GM23338 (cell line): ENCODE measurements at regions not wholly inside any gene's neighbourhood (a gene's known extent, or its start where the extent isn't known, plus 50 kb on each side); places are given as distances from the start of the nearest gene placed in this dataset.

Experiments
- ATAC-seq: fragments of 200-7000 bp; cut with Tn5 transposase; 3 replicates; pipeline ENCODE4 v1.9.1; 2020
- DNase-seq: peaks from one replicate; pipeline ENCODE4 v3.0.0-alpha.2; 2015; ENCODE audit warnings: low spot score
- H2AFZ ChIP-seq: fragments of 200-600 bp; sonication (generic); 2 replicates; pipeline ENCODE4 v1.8.0; 2016; ENCODE audit warnings: antibody characterized with exemption, mild to moderate bottlenecking, moderate library complexity
- H3F3A ChIP-seq: fragments of 200-600 bp; sonication (generic); replicated peaks from 2 replicates; pipeline ENCODE4 v1.8.0; 2017; ENCODE audit warnings: antibody characterized with exemption, mixed run types, low read depth
- H3K27ac ChIP-seq: fragments of 200-600 bp; sonication (generic); 2 replicates; pipeline ENCODE4 v1.6.1; 2016; ENCODE audit warnings: low read depth
- H3K27me3 ChIP-seq: fragments of 200-600 bp; sonication (generic); 2 replicates; pipeline ENCODE4 v1.8.0; 2016; ENCODE audit warnings: mild to moderate bottlenecking, mixed run types, moderate library complexity; ENCODE audit not compliant: insufficient read depth
- H3K36me3 ChIP-seq: fragments of 200-600 bp; sonication (generic); 2 replicates; pipeline ENCODE4 v1.8.0; 2016; ENCODE audit warnings: mild to moderate bottlenecking; ENCODE audit not compliant: insufficient read depth
- H3K4me1 ChIP-seq: fragments of 200-600 bp; sonication (generic); 2 replicates; pipeline ENCODE4 v1.8.0; 2016; ENCODE audit warnings: mild to moderate bottlenecking, moderate library complexity; ENCODE audit not compliant: insufficient read depth
- H3K4me2 ChIP-seq: fragments of 200-600 bp; sonication (generic); 2 replicates; pipeline ENCODE4 v1.7.1; 2017; ENCODE audit warnings: mixed run types
- H3K4me3 ChIP-seq: fragments of 200-600 bp; sonication (generic); 2 replicates; pipeline ENCODE4 v1.6.1; 2016; ENCODE audit warnings: mixed run types
- H3K79me2 ChIP-seq: fragments of 200-600 bp; sonication (generic); replicated peaks from 2 replicates; pipeline ENCODE4 v1.8.0; 2017; ENCODE audit warnings: mild to moderate bottlenecking; ENCODE audit not compliant: insufficient read depth
- H3K9me2 ChIP-seq: fragments of 200-600 bp; sonication (generic); 2 replicates; pipeline ENCODE4 v1.8.0; 2017; ENCODE audit not compliant: insufficient read depth
- H4K20me1 ChIP-seq: fragments of 200-600 bp; sonication (generic); replicated peaks from 2 replicates; pipeline ENCODE4 v1.8.0; 2017; ENCODE audit warnings: mild to moderate bottlenecking; ENCODE audit not compliant: insufficient read depth
- H3K27ac Mint-ChIP-seq: 2 replicates; pipeline ENCODE4 v1.8.0; 2020; ENCODE audit warnings: inconsistent platforms, mild to moderate bottlenecking, moderate library complexity, mixed read lengths
- H3K27me3 Mint-ChIP-seq: 3 replicates; pipeline ENCODE4 v1.8.0; 2022; ENCODE audit warnings: low read depth, mild to moderate bottlenecking, moderate library complexity, mixed read lengths, inconsistent platforms; ENCODE audit not compliant: insufficient read depth, poor library complexity
- H3K36me3 Mint-ChIP-seq: 3 replicates; pipeline ENCODE4 v1.8.0; 2021; ENCODE audit warnings: low read depth, mild to moderate bottlenecking, inconsistent platforms, moderate library complexity, mixed read lengths
- H3K4me1 Mint-ChIP-seq: 3 replicates; pipeline ENCODE4 v1.8.0; 2020; ENCODE audit warnings: mild to moderate bottlenecking, inconsistent platforms, mixed read lengths
- H3K4me3 Mint-ChIP-seq: 3 replicates; pipeline ENCODE4 v1.8.0; 2021; ENCODE audit warnings: moderate library complexity, mild to moderate bottlenecking, inconsistent platforms, mixed read lengths
- H3K9me3 Mint-ChIP-seq: 3 replicates; pipeline ENCODE4 v1.8.0; 2020; ENCODE audit warnings: moderate library complexity, mild to moderate bottlenecking, inconsistent platforms, mixed read lengths
- CREB1 ChIP-seq: fragments of 250-450 bp; sonication (Bioruptor Pico); IDR thresholded peaks from 2 replicates; pipeline ENCODE4 v1.5.0; 2020; ENCODE audit warnings: low read depth, mild to moderate bottlenecking, moderate library complexity
- CTCF ChIP-seq, 2 experiments: fragments of 200-600 bp in 1 of 2; sonication (generic) in 1 of 2; conservative IDR thresholded peaks; 2 replicates each; pipeline versions ENCODE4 v1.5.1 to v1.6.1; 2016 to 2017; ENCODE audit warnings: antibody characterized with exemption in 2 of 2, low read depth in 2 of 2, mild to moderate bottlenecking in 2 of 2, moderate library complexity in 1 of 2
- EZH2 ChIP-seq: fragments of 200-600 bp; sonication (generic); IDR thresholded peaks from one replicate; pipeline ENCODE4 v1.8.0; 2017; ENCODE audit warnings: antibody characterized with exemption, mild to moderate bottlenecking, low read depth; ENCODE audit not compliant: unreplicated experiment
- EZH2phosphoT487 ChIP-seq: fragments of 200-600 bp; sonication (generic); IDR thresholded peaks from one replicate; pipeline ENCODE4 v1.8.1; 2018; ENCODE audit warnings: antibody characterized with exemption; ENCODE audit not compliant: unreplicated experiment
- JUNB ChIP-seq: IDR thresholded peaks from one replicate; pipeline ENCODE4 v1.6.1; 2016; ENCODE audit warnings: antibody characterized with exemption; ENCODE audit not compliant: unreplicated experiment
- NANOG ChIP-seq: IDR thresholded peaks from 2 replicates; pipeline ENCODE4 v1.6.1; 2016; ENCODE audit warnings: antibody characterized with exemption, borderline replicate concordance
- POLR2AphosphoS5 ChIP-seq: IDR thresholded peaks from 2 replicates; pipeline ENCODE4 v1.6.1; 2016; ENCODE audit warnings: antibody characterized with exemption, low read depth
- REST ChIP-seq: IDR thresholded peaks from one replicate; pipeline ENCODE4 v1.6.1; 2018; ENCODE audit warnings: antibody characterized with exemption; ENCODE audit not compliant: unreplicated experiment
- STAT1 ChIP-seq: IDR thresholded peaks from one replicate; pipeline ENCODE4 v1.6.1; 2016; ENCODE audit warnings: antibody characterized with exemption; ENCODE audit not compliant: unreplicated experiment
- ZNF114 ChIP-seq: fragments of 250-450 bp; sonication (Bioruptor Pico); IDR thresholded peaks from 2 replicates; pipeline ENCODE4 v1.5.0; 2020; ENCODE audit warnings: mild to moderate bottlenecking, moderate library complexity
- ZNF331 ChIP-seq: fragments of 250-450 bp; sonication (Bioruptor Pico); IDR thresholded peaks from 2 replicates; pipeline ENCODE4 v1.5.0; 2020; ENCODE audit warnings: low read depth, mild to moderate bottlenecking, moderate library complexity
- TF ChIP-seq, protein P1 (sequence below): IDR thresholded peaks from 2 replicates; pipeline ENCODE4 v1.6.1; 2016; ENCODE audit warnings: antibody characterized with exemption
- TF ChIP-seq, protein P2 (sequence below): fragments of 250-450 bp; sonication (Bioruptor Pico); IDR thresholded peaks from 2 replicates; pipeline ENCODE4 v1.5.0; 2020; ENCODE audit warnings: mild to moderate bottlenecking, moderate library complexity

GRCh38 chr1:2861143-2861987, 59.9 kb upstream of the TTC34 start:
- H3K27me3 Mint-ChIP-seq, result peaks cover 8% of the 10 kb centered on the region
- ATAC-seq (no peak), DNase-seq (no peak)
- no peak overlapping the region for H3K27ac Mint-ChIP-seq
- no peaks in the 10 kb centered on the region for H3K27me3 ChIP-seq
- H3K4me2 ChIP-seq, result no peak overlapping the region
- H4K20me1 ChIP-seq, result no peaks in the 10 kb centered on the region
- TF ChIP-seq CREB1 (CRISPR knock-in tag), result no peak
- TF ChIP-seq STAT1, result no peak
- no peak for TF ChIP-seq REST
- no peak for TF ChIP-seq EZH2
- no peak for TF ChIP-seq CTCF (conservative IDR thresholded peaks at IDR 0.05; ENCODE audit: low read depth in 2 of 2)
- no peak for TF ChIP-seq POLR2AphosphoS5
- no peak for TF ChIP-seq NANOG
- no peak for TF ChIP-seq EZH2phosphoT487
- TF ChIP-seq, protein P1, sequence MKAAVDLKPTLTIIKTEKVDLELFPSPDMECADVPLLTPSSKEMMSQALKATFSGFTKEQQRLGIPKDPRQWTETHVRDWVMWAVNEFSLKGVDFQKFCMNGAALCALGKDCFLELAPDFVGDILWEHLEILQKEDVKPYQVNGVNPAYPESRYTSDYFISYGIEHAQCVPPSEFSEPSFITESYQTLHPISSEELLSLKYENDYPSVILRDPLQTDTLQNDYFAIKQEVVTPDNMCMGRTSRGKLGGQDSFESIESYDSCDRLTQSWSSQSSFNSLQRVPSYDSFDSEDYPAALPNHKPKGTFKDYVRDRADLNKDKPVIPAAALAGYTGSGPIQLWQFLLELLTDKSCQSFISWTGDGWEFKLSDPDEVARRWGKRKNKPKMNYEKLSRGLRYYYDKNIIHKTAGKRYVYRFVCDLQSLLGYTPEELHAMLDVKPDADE, result no peak
- TF ChIP-seq ZNF331, result no peak
- no peak for TF ChIP-seq JUNB
- TF ChIP-seq, protein P2, sequence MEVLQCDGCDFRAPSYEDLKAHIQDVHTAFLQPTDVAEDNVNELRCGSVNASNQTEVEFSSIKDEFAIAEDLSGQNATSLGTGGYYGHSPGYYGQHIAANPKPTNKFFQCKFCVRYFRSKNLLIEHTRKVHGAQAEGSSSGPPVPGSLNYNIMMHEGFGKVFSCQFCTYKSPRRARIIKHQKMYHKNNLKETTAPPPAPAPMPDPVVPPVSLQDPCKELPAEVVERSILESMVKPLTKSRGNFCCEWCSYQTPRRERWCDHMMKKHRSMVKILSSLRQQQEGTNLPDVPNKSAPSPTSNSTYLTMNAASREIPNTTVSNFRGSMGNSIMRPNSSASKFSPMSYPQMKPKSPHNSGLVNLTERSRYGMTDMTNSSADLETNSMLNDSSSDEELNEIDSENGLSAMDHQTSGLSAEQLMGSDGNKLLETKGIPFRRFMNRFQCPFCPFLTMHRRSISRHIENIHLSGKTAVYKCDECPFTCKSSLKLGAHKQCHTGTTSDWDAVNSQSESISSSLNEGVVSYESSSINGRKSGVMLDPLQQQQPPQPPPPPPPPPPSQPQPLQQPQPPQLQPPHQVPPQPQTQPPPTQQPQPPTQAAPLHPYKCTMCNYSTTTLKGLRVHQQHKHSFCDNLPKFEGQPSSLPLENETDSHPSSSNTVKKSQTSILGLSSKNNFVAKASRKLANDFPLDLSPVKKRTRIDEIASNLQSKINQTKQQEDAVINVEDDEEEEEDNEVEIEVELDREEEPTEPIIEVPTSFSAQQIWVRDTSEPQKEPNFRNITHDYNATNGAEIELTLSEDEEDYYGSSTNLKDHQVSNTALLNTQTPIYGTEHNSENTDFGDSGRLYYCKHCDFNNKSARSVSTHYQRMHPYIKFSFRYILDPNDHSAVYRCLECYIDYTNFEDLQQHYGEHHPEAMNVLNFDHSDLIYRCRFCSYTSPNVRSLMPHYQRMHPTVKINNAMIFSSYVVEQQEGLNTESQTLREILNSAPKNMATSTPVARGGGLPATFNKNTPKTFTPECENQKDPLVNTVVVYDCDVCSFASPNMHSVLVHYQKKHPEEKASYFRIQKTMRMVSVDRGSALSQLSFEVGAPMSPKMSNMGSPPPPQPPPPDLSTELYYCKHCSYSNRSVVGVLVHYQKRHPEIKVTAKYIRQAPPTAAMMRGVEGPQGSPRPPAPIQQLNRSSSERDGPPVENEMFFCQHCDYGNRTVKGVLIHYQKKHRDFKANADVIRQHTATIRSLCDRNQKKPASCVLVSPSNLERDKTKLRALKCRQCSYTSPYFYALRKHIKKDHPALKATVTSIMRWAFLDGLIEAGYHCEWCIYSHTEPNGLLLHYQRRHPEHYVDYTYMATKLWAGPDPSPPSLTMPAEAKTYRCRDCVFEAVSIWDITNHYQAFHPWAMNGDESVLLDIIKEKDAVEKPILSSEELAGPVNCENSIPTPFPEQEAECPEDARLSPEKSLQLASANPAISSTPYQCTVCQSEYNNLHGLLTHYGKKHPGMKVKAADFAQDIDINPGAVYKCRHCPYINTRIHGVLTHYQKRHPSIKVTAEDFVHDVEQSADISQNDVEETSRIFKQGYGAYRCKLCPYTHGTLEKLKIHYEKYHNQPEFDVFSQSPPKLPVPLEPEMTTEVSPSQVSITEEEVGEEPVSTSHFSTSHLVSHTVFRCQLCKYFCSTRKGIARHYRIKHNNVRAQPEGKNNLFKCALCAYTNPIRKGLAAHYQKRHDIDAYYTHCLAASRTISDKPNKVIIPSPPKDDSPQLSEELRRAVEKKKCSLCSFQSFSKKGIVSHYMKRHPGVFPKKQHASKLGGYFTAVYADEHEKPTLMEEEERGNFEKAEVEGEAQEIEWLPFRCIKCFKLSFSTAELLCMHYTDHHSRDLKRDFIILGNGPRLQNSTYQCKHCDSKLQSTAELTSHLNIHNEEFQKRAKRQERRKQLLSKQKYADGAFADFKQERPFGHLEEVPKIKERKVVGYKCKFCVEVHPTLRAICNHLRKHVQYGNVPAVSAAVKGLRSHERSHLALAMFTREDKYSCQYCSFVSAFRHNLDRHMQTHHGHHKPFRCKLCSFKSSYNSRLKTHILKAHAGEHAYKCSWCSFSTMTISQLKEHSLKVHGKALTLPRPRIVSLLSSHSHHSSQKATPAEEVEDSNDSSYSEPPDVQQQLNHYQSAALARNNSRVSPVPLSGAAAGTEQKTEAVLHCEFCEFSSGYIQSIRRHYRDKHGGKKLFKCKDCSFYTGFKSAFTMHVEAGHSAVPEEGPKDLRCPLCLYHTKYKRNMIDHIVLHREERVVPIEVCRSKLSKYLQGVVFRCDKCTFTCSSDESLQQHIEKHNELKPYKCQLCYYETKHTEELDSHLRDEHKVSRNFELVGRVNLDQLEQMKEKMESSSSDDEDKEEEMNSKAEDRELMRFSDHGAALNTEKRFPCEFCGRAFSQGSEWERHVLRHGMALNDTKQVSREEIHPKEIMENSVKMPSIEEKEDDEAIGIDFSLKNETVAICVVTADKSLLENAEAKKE (CRISPR knock-in tag), result no peak
- no peak for TF ChIP-seq ZNF114 (CRISPR knock-in tag)
- peaks cover 19% of the 10 kb centered on the region for H3K36me3 Mint-ChIP-seq
- H3K9me3 Mint-ChIP-seq, result peaks cover 79% of the 10 kb centered on the region
- no peaks in the 10 kb centered on the region for H3K4me1 ChIP-seq
- H3K4me3 ChIP-seq, result no peak overlapping the region
- no peaks in the 10 kb centered on the region for H3F3A ChIP-seq
- H3K9me2 ChIP-seq, result no peaks in the 10 kb centered on the region
- H3K27ac ChIP-seq, result no peak overlapping the region
- no peaks in the 10 kb centered on the region for H3K4me1 Mint-ChIP-seq
- no peak overlapping the region for H3K4me3 Mint-ChIP-seq
- no peaks in the 10 kb centered on the region for H3K79me2 ChIP-seq
- no peak overlapping the region for H2AFZ ChIP-seq
- no peaks in the 10 kb centered on the region for H3K36me3 ChIP-seq
